ENCODE measurements at regions not wholly inside any gene's neighbourhood (a gene's known extent, or its start where the extent isn't known, plus 50 kb on each side); places are given as distances from the start of the nearest gene placed in this dataset.
A peak's percentile ranks its signal among the peaks of the same experiment; 100 is the strongest.
"Not testable (repeated sequence)": the region's sequence is repeated elsewhere in the genome, so short reads cannot be mapped to it uniquely, and the experiment has no call there.

GRCh38 chr2:114018464-114018863 lies 128.6 kb downstream of the ACTR3 start:
- DNase-seq (ENCODE audit: low spot score); CTCF ChIA-PET; H3K27ac ChIP-seq; POLR2A ChIA-PET (ENCODE audit: low non-redundant PET): not testable (repeated sequence)

- no peak for TF ChIP-seq CTCF (conservative IDR thresholded peaks at IDR 0.05; ENCODE audit: low read depth)
- ChIA-PET CTCF (no interaction called here), POLR2A (ENCODE audit: low non-redundant PET) (no interaction called here)
- DNase-seq (ENCODE audit: low spot score) = no peak
- H3K27ac ChIP-seq = no peak overlapping the region
These were observed 130.8 kb downstream of the ACTR3 start for GRCh38 chr2:114020668-114021067.

DNA sequence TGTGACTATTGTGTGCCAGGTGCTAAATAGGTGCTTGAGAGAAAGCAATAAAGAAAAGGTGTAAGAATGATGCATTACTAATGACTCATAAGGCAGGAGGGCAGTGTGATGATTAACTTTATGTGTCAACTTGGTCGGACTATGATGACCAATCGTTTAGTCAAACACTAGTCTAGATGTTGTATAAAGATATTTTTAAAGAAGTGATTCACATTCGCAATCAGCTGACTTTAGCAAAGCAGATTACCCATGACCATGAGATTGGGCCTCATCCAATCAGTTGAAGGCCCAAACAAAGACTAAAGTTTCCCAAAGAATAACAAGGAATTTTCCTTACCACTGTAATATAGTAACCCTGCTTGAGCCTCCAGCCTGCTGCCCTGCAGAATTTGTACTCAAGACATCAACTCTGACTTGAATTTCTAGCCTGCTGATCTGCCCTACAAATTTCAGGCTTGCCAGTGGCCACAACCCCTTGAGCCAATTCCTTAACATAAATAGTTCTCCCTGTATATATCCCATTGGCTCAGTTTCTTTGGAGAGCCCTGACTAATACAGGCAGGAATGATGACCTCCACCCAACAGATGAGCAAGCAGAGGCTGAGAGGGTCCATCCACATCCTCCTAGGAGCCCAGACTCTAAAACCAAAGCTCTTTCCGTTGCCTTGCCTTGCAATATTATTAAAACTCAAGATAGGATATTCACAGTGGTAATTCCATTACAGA lies 132.6 kb downstream of the ACTR3 start:
- H3K27ac ChIP-seq = no peak overlapping the region
- peak; percentile 87 for DNase-seq (ENCODE audit: low spot score)
- TF ChIP-seq CTCF (conservative IDR thresholded peaks at IDR 0.05; ENCODE audit: low read depth) = no peak
- CTCF ChIA-PET = no interaction called here
- POLR2A ChIA-PET (ENCODE audit: low non-redundant PET) = no interaction called here

DNA sequence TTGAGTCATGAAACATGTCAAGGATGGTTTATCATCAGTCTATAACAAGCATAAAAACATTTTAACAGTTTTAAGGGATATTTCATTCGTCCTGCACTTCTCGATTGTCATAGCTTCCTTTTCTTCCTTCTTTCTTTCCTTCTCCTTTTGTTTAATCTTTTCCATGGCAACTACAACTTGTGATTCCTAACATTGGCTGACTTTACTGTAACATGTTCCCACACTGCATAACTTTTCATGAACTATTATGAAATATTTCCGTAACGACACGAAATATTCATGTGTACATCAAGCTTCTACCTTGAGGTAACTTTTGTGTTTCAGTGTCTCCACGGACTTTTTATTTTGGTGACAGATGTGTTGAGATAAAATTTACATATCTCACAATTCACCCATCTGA lies 134.4 kb downstream of the ACTR3 start:
- POLR2A ChIA-PET (ENCODE audit: low non-redundant PET) = no interaction called here
- TF ChIP-seq CTCF (conservative IDR thresholded peaks at IDR 0.05; ENCODE audit: low read depth) = no peak
- H3K27ac ChIP-seq = no peak overlapping the region
- DNase-seq (ENCODE audit: low spot score) = no peak
- CTCF ChIA-PET = interaction anchor here (0.7 kb wide), 1 partner anchor 622 kb away, joined by 3 read pairs; no protein-coding TSS in a partner anchor

DNA sequence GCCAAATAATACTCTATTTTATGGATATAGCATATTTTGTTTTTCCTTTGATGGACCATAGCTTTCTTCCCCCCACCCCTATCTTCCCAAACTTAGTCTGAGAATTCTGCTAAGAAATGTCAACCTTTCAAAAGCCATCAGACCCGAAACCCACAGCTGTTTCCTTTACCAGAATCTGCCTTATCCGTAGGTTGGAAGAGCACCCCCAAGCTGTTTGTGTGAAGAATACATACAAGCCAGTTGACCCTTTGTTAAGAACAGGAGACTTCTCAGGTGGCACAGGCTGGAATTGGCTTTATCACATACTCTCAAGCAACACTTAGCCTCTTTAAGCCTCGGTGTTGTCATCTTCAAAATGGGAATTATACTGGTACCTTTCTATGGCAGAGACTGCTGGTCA lies 135.1 kb downstream of the ACTR3 start:
- TF ChIP-seq CTCF (conservative IDR thresholded peaks at IDR 0.05; ENCODE audit: low read depth) = no peak
- ChIA-PET CTCF (no interaction called here), POLR2A (ENCODE audit: low non-redundant PET) (no interaction called here)

GRCh38 chr2:114027437-114027836 lies 137.5 kb downstream of the ACTR3 start:
- no peak for DNase-seq (ENCODE audit: low spot score)
- ChIA-PET POLR2A (ENCODE audit: low non-redundant PET) (no interaction called here), CTCF (no interaction called here)
- no peak overlapping the region for H3K27ac ChIP-seq
- no peak for TF ChIP-seq CTCF (conservative IDR thresholded peaks at IDR 0.05; ENCODE audit: low read depth)

More for the DNA sequence above, 135.1 kb downstream of the ACTR3 start:
- DNase-seq (ENCODE audit: low spot score) = no peak
- H3K27ac ChIP-seq = no peak overlapping the region

DNA sequence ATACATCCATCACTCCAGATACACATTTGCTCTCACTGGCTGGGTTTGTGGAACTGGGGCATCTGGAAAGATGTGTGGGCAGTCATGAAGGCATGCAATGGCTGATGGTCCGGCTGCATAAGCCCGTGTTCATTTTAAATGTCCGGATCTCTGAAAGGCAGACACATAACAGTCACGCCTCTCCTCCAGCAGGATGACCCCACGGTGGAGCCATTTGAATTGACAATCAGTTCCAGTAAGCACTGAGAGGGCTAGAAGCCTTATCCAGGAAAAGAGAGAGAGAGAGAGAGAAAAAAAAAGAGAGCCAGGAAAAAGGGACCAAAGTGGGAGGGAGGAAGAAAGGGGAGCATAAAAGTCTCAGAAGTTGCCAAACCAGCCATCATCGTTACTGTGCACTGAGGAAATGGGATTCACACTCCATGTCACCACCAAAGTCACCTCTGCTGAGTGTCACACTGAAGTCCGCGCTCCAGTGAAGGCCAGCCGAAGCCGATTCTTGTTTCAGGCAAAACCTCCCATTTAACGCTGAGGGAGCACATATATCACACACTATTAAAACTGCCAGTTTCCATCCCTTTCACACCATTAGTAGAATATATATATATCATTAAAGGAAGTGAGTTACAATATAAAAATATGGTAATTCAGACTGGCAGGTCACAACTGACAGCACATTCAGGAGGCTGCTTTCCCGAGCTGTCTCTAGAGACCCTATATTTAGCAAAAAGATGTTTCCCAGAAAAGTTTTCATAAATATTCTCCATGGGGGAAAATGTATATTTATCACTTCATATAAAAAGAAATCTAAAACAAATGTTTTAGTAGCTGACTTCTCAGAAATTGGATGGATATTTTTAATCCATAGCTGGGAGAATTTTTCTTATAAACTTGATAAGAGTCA lies 142.0 kb downstream of the ACTR3 start:
- ChIA-PET CTCF (no interaction called here), POLR2A (ENCODE audit: low non-redundant PET) (no interaction called here)
- no peak overlapping the region for H3K27ac ChIP-seq
- DNase-seq (ENCODE audit: low spot score) = no peak
- TF ChIP-seq CTCF (conservative IDR thresholded peaks at IDR 0.05; ENCODE audit: low read depth) = no peak

Data from RWPE1 (cell line).